K562 (cell line): ENCODE measurements at regions not wholly inside any gene's neighbourhood (a gene's known extent, or its start where the extent isn't known, plus 50 kb on each side); places are given as distances from the start of the nearest gene placed in this dataset.

Source experiments
- ATAC-seq: fragments of 200-7000 bp; cut with Tn5 transposase; 3 replicates; pipeline ENCODE4 v1.9.1; 2020; ENCODE audit warnings: moderate library complexity
- BruUV-seq: library from RNA; stranded (reverse); fragments of 400-500 nt; replicated peaks from 2 replicates; lab custom pipeline; 2021; lab: Mats Ljungman, UMichigan
- CTCF ChIA-PET: fragments of 300-600 bp; formaldehyde crosslinking; extraction: SDS; loops from one replicate; lab custom pipeline; 2021; ENCODE audit warnings: low intra/inter-chr PET ratio; lab: Yijun Ruan, JAX
- POLR2A ChIA-PET: fragments of 300-600, 350-650 bp; sonication (Branson Sonifier 250); formaldehyde crosslinking; extraction: SDS; loops from one replicate; lab custom pipeline; 2021; ENCODE audit warnings: antibody characterized with exemption, inconsistent platforms; lab: Yijun Ruan, JAX
- DNase-seq, 4 experiments: peaks; one replicate each; pipeline versions ENCODE4 v3.0.0 to v3.0.0-alpha.2; 2011 to 2018; ENCODE audit warnings: low spot score in 3 of 4, mixed read lengths in 3 of 4; ENCODE audit errors: extremely low read depth in 1 of 4
- FAIRE-seq: peaks from 2 replicates; lab custom pipeline; 2011; peaks lifted over from hg19 to GRCh38; lab: Jason Lieb, UNC
- H2AFZ ChIP-seq: 2 replicates; pipeline ENCODE4 v1.6.0; 2011; ENCODE audit warnings: low read depth, low read length, control low read depth, inconsistent platforms
- H3K27ac ChIP-seq: fragments of 200-600 bp; 3 replicates; pipeline ENCODE4 v1.8.0; 2011; ENCODE audit warnings: low read depth, mild to moderate bottlenecking, control low read depth, inconsistent platforms, low read length, moderate library complexity, mixed read lengths; ENCODE audit errors: extremely low read depth
- H3K27me3 ChIP-seq, 2 experiments: fragments of 300-600 bp in 1 of 2; 2 replicates in 1 of 2; 3 replicates in 1 of 2; pipeline versions ENCODE4 v1.6.0 to v1.8.0; 2011; ENCODE audit warnings: inconsistent platforms in 2 of 2, low read length in 2 of 2, mild to moderate bottlenecking in 1 of 2, mixed read lengths in 1 of 2, moderate library complexity in 1 of 2; ENCODE audit not compliant: control insufficient read depth in 2 of 2, insufficient read depth in 2 of 2
- H3K36me3 ChIP-seq: fragments of 300-600 bp; 3 replicates; pipeline ENCODE4 v1.8.0; 2011; ENCODE audit warnings: mild to moderate bottlenecking, low read length, inconsistent platforms; ENCODE audit not compliant: control insufficient read depth, insufficient read depth
- H3K4me1 ChIP-seq, 2 experiments: fragments of 200-600 bp in 1 of 2; replicated peaks in 1 of 2; 2 replicates in 1 of 2; 3 replicates in 1 of 2; pipeline versions ENCODE4 v1.5.1 to v1.8.0; 2011; ENCODE audit warnings: inconsistent platforms in 2 of 2, low read length in 2 of 2, mild to moderate bottlenecking in 1 of 2, mixed read lengths in 1 of 2, moderate library complexity in 1 of 2; ENCODE audit not compliant: control insufficient read depth in 2 of 2, insufficient read depth in 2 of 2
- H3K4me2 ChIP-seq: 2 replicates; pipeline ENCODE4 v1.6.1; 2011; ENCODE audit warnings: low read length, control low read depth, inconsistent platforms, mixed read lengths; ENCODE audit not compliant: insufficient read depth
- H3K4me3 ChIP-seq: fragments of 200-600 bp; sonication (generic), shearing (Covaris generic); 2 replicates; pipeline ENCODE4 v1.5.1; 2016; ENCODE audit warnings: control low read depth, inconsistent platforms
- H3K79me2 ChIP-seq: fragments of 200-600 bp; 3 replicates; pipeline ENCODE4 v1.8.0; 2011; ENCODE audit warnings: low read length, inconsistent platforms; ENCODE audit not compliant: control insufficient read depth, insufficient read depth
- H3K9ac ChIP-seq, 2 experiments: 2 replicates each; pipeline versions ENCODE4 v1.6.0 to v1.6.1; 2011; ENCODE audit warnings: low read depth in 2 of 2, low read length in 2 of 2, control low read depth in 1 of 2, inconsistent platforms in 1 of 2, mild to moderate bottlenecking in 1 of 2, mixed read lengths in 1 of 2; ENCODE audit not compliant: insufficient read depth in 1 of 2
- H3K9me1 ChIP-seq: one replicate; pipeline ENCODE4 v1.6.0; 2011; ENCODE audit warnings: inconsistent platforms, mild to moderate bottlenecking, low read length, moderate library complexity; ENCODE audit not compliant: control insufficient read depth, insufficient read depth
- H3K9me3 ChIP-seq: replicated peaks from 2 replicates; pipeline ENCODE4 v1.5.1; 2011; ENCODE audit warnings: low read depth, low read length, inconsistent platforms; ENCODE audit not compliant: control insufficient read depth, insufficient read depth
- H4K20me1 ChIP-seq: replicated peaks from 2 replicates; pipeline ENCODE4 v1.6.1; 2011; ENCODE audit warnings: low read length, inconsistent platforms, mixed read lengths; ENCODE audit not compliant: control insufficient read depth, insufficient read depth
- EGR1 ChIP-seq: fragments of 450-650 bp; conservative IDR thresholded peaks from 2 replicates; pipeline ENCODE4 v1.6.1; 2017; ENCODE audit warnings: mild to moderate bottlenecking
- EP400 ChIP-seq: fragments of 450-650 bp; IDR thresholded peaks from 2 replicates; pipeline ENCODE4 v1.6.1; 2017; ENCODE audit warnings: antibody characterized with exemption, mild to moderate bottlenecking, moderate library complexity
- FOXA1 ChIP-seq: fragments of 450-650 bp; IDR thresholded peaks from 2 replicates; pipeline ENCODE4 v1.6.1; 2016; ENCODE audit warnings: mild to moderate bottlenecking, borderline replicate concordance
- HCFC1 ChIP-seq: IDR thresholded peaks from 2 replicates; pipeline ENCODE4 v1.6.1; 2012; ENCODE audit warnings: low read depth, low read length, improper control_type of control experiment
- MAFG ChIP-seq: fragments of 450-650 bp; conservative IDR thresholded peaks from 2 replicates; pipeline ENCODE4 v1.6.1; 2016; ENCODE audit warnings: missing genetic modification characterization, missing compliant biosample characterization
- NFIX ChIP-seq: fragments of 250-450 bp; sonication (Bioruptor Pico); IDR thresholded peaks from 2 replicates; pipeline ENCODE4 v1.4.0; 2020; ENCODE audit warnings: low read depth, mild to moderate bottlenecking, moderate library complexity
- PRPF4 ChIP-seq: fragments of 200-400 bp; formaldehyde crosslinking; IDR thresholded peaks from one replicate; pipeline ENCODE4 v1.6.1; 2017; ENCODE audit warnings: low read length, low read depth, mild to moderate bottlenecking; ENCODE audit not compliant: insufficient read depth, poor library complexity, severe bottlenecking
- RNF219 ChIP-seq: fragments of 250-450 bp; sonication (Bioruptor Pico); IDR thresholded peaks from 2 replicates; pipeline ENCODE4 v1.5.0; 2022; ENCODE audit warnings: mild to moderate bottlenecking
- ZFX ChIP-seq: sonication (generic); formaldehyde crosslinking; IDR thresholded peaks from 2 replicates; pipeline ENCODE4 v1.8.0; 2022; ENCODE audit warnings: mild to moderate bottlenecking, missing genetic modification reagents, moderate library complexity
- ZNF41 ChIP-seq: fragments of 250-450 bp; sonication (Bioruptor Pico); conservative IDR thresholded peaks from 2 replicates; pipeline ENCODE4 v1.4.0; 2020; ENCODE audit warnings: mild to moderate bottlenecking
- WGBS: fragments of 100-300 bp; shearing (Covaris generic); methylation state at CpG from one replicate; pipeline ENCODE4 v1.1.6; 2016; ENCODE audit warnings: low coverage, mixed read lengths; ENCODE audit not compliant: insufficient coverage; ENCODE audit errors: missing lambda C conversion rate; 5-methylcytosine and 5-hydroxymethylcytosine counted together
- in situ Hi-C: fragments of 300-500 bp; cut with MboI; formaldehyde crosslinking; loops from 4 replicates; pipeline ENCODE4 v1.15.0; 2018; ENCODE audit warnings: inconsistent platforms, mixed read lengths
- intact Hi-C: fragments of 100-400 bp; cut with micrococcal nuclease; formaldehyde crosslinking; loops from 2 replicates; pipeline ENCODE4 v1.14.2; 2022
- TF ChIP-seq, protein P1 (sequence below): fragments of 450-650 bp; formaldehyde crosslinking; IDR thresholded peaks from 2 replicates; pipeline ENCODE4 v1.4.0; 2020; ENCODE audit warnings: mild to moderate bottlenecking, moderate library complexity
- TF ChIP-seq, protein P2 (sequence below): sonication (generic); formaldehyde crosslinking; IDR thresholded peaks from 2 replicates; pipeline ENCODE4 v1.8.1; 2023; ENCODE audit warnings: mild to moderate bottlenecking, missing genetic modification reagents, moderate library complexity

DNA sequence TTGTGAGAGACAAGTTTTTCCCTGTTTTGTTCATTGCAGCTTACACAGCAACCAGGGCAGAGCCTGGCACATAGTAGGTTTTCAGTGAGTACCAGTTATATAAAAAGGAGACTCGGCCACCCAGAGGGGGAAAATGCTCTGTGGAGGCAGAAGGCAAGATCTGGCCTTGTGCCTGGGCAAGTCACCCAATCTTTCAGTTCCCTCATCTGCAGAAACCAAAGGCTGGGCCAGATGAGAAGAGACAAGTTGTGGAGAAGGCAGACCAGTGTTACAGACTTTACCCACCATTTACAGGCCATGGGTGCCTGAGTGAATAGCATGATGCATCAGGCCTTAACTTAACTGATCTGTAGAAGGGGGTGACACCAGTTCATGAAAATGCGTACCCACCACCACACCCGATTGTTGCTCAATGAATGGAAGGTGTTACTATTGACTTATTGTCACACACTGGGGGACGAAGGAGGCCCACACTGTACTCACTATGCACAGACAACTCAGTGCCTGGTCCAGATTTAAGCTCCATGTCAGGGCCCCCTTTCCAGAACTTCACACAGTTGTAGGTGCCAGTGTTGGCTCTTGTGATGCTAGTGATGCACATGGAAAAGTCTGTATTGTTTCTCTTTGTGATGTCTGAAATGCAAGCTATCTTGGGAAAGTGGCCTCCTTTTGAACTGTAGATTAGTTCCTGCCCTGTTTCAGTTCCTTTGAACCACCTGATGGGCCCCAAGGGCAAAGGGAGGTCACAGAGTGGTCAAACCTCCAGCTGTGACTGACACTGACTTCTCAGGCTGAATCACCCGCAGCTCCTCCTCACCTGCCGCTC lies 64.3 kb upstream of the SIRPG start:
- intact Hi-C loops = no loop called here
- Histone ChIP-seq H2AFZ (no peak overlapping the region), H3K4me2 (no peak overlapping the region), H3K9me1 (no peaks in the 10 kb centered on the region), H3K4me1 (no peaks in the 10 kb centered on the region), H3K4me3 (no peak overlapping the region), H3K36me3 (no peaks in the 10 kb centered on the region), H3K27me3 (no peaks in the 10 kb centered on the region), H3K9ac (no peak overlapping the region), H3K79me2 (no peaks in the 10 kb centered on the region), H3K27ac (no peak overlapping the region), H4K20me1 (no peaks in the 10 kb centered on the region), H3K9me3 (no peaks in the 10 kb centered on the region)
- in situ Hi-C loops = no loop called here
- FAIRE-seq (no peak), ATAC-seq (no peak), DNase-seq (no peak)
- ChIA-PET POLR2A (interaction anchor here (0.6 kb wide), 1 partner anchor 57 kb away, joined by 3 read pairs; no protein-coding TSS in a partner anchor), CTCF (interaction anchor here (0.6 kb wide), 1 partner anchor 668 kb away, joined by 5 read pairs; no protein-coding TSS in a partner anchor)
- BruUV-seq = no TSS peak
- TF ChIP-seq EP400 = no peak
- no peak for TF ChIP-seq ZFX (CRISPR knock-in tag)
- no peak for TF ChIP-seq RNF219 (CRISPR knock-in tag)
- TF ChIP-seq, protein P1, sequence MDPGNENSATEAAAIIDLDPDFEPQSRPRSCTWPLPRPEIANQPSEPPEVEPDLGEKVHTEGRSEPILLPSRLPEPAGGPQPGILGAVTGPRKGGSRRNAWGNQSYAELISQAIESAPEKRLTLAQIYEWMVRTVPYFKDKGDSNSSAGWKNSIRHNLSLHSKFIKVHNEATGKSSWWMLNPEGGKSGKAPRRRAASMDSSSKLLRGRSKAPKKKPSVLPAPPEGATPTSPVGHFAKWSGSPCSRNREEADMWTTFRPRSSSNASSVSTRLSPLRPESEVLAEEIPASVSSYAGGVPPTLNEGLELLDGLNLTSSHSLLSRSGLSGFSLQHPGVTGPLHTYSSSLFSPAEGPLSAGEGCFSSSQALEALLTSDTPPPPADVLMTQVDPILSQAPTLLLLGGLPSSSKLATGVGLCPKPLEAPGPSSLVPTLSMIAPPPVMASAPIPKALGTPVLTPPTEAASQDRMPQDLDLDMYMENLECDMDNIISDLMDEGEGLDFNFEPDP = no peak
- TF ChIP-seq MAFG = no peak
- no peak for TF ChIP-seq PRPF4
- TF ChIP-seq EGR1 = no peak
- no peak for TF ChIP-seq FOXA1
- no peak for TF ChIP-seq NFIX (CRISPR knock-in tag)
- no peak for TF ChIP-seq HCFC1
- TF ChIP-seq, protein P2, sequence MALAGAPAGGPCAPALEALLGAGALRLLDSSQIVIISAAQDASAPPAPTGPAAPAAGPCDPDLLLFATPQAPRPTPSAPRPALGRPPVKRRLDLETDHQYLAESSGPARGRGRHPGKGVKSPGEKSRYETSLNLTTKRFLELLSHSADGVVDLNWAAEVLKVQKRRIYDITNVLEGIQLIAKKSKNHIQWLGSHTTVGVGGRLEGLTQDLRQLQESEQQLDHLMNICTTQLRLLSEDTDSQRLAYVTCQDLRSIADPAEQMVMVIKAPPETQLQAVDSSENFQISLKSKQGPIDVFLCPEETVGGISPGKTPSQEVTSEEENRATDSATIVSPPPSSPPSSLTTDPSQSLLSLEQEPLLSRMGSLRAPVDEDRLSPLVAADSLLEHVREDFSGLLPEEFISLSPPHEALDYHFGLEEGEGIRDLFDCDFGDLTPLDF (CRISPR knock-in tag) = no peak
- no peak for TF ChIP-seq ZNF41 (CRISPR knock-in tag)
- WGBS = 0% methylated on average over 6 of the region's 6 CpGs
